ENCODE measurements at regions not wholly inside any gene's neighbourhood (a gene's known extent, or its start where the extent isn't known, plus 50 kb on each side); places are given as distances from the start of the nearest gene placed in this dataset.
A peak's percentile ranks its signal among the peaks of the same experiment; 100 is the strongest.
"Not testable (repeated sequence)": the region's sequence is repeated elsewhere in the genome, so short reads cannot be mapped to it uniquely, and the experiment has no call there.

- DNase-seq = no peak
These were observed 229.0 kb upstream of the IPO5 start for GRCh38 chr13:97724450-97724849.

GRCh38 chr13:97726664-97727280 is 226.7 kb upstream of the IPO5 start:
- peak; percentile 79 to 85 for DNase-seq

GRCh38 chr13:97727991-97728390 is 225.5 kb upstream of the IPO5 start:
- DNase-seq = no peak

- DNase-seq = no peak
These were observed 217.0 kb upstream of the IPO5 start for GRCh38 chr13:97736436-97736835.

- DNase-seq = no peak
These were observed 211.4 kb upstream of the IPO5 start for GRCh38 chr13:97742084-97742483.

GRCh38 chr13:97743938-97744337 is 209.5 kb upstream of the IPO5 start:
- DNase-seq = no peak

- no peak for DNase-seq
These were observed 206.8 kb upstream of the IPO5 start for GRCh38 chr13:97746649-97747048.

GRCh38 chr13:97749174-97749573 is 204.3 kb upstream of the IPO5 start:
- DNase-seq = no peak

- no peak for DNase-seq
These were observed 202.0 kb upstream of the IPO5 start for GRCh38 chr13:97751477-97751876.

GRCh38 chr13:97752961-97753668 is 200.4 kb upstream of the IPO5 start:
- DNase-seq = no peak

GRCh38 chr13:97753942-97754670 is 199.4 kb upstream of the IPO5 start:
- DNase-seq = no peak

- peak in 1 of 2 donors; percentile 12 for DNase-seq
These were observed 195.7 kb upstream of the IPO5 start for GRCh38 chr13:97757807-97758206.

- no peak for DNase-seq
These were observed 195.2 kb upstream of the IPO5 start for GRCh38 chr13:97758317-97758716.

- no peak for DNase-seq
These were observed 191.5 kb upstream of the IPO5 start for GRCh38 chr13:97761796-97762540.

- DNase-seq = no peak
These were observed 186.7 kb upstream of the IPO5 start for GRCh38 chr13:97766749-97767148.

GRCh38 chr13:97768134-97768533 is 185.3 kb upstream of the IPO5 start:
- DNase-seq = no peak

- DNase-seq = not testable (repeated sequence)
These were observed 183.2 kb upstream of the IPO5 start for GRCh38 chr13:97770231-97770630.

- DNase-seq = not testable (repeated sequence)
These were observed 181.0 kb upstream of the IPO5 start for GRCh38 chr13:97772466-97772865.

GRCh38 chr13:97774391-97775100 is 178.9 kb upstream of the IPO5 start:
- DNase-seq = not testable (repeated sequence)

- no peak for DNase-seq
These were observed 173.0 kb upstream of the IPO5 start for GRCh38 chr13:97780486-97780885.

- DNase-seq = no peak
These were observed 171.6 kb upstream of the IPO5 start for GRCh38 chr13:97781891-97782305.

- no peak for DNase-seq
These were observed 167.0 kb upstream of the IPO5 start for GRCh38 chr13:97786510-97786909.

All from right lung (tissue), 2 donors.